GM19438 (cell line): ENCODE measurements at regions not wholly inside any gene's neighbourhood (a gene's known extent, or its start where the extent isn't known, plus 50 kb on each side); places are given as distances from the start of the nearest gene placed in this dataset.

Source experiments
- ATAC-seq: cut with Tn5 transposase; IDR thresholded peaks from one replicate; pipeline ENCODE4 v1.9.1; 2021; ENCODE audit warnings: low read depth; ENCODE audit not compliant: unreplicated experiment

DNA sequence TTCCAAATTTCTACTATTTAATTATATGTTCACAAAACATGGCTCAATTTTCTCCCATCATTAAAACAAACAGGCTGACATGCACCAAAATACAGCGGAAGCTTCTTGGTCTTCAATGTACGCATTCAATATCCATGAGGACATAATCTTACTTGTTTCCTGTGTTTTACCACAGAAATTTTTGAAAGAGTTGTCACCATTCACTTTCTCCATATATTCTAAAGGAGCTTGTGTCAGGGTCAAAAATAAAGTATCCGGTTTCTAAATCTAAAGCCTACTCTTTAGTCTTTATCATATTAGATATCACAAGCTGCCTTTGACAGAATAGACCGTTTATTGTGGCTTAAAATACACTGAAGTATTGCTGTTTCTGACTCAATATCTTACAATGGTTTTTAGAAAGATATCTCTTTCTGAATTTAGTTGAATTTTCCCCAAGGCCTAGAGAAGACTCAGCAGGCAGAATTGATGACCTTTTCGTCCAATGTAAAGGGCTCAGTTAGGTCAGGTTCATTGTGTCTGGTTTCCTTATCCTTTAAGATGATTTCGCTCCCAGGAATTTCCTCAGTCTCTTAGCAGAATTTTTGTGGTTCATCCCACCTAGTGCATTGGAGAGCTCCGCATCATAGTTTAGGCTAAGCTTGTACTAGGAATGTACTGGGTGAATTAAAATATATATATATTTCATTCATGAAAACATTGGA lies 717.2 kb downstream of the NCAM2 start:
- ATAC-seq = no peak

DNA sequence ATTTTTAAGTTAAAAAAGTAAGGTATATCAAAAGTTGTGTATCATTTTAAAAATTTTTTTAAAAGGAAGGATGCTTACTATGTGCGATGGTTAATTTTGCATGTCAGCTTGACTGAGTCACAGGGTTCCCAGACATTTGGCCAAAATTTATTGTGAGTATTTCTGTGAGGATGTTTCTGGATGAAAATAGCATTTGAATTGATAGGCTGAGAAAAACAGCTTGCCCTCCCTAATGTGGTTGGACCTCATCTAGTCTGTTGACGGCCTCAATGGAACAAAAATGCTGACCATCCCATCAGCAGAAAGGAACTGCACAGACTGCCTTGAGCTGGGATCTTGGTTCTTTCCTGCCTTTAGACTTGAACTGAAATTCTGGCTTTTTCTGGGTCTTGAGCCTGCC lies 724.5 kb downstream of the NCAM2 start:
- ATAC-seq = no peak

DNA sequence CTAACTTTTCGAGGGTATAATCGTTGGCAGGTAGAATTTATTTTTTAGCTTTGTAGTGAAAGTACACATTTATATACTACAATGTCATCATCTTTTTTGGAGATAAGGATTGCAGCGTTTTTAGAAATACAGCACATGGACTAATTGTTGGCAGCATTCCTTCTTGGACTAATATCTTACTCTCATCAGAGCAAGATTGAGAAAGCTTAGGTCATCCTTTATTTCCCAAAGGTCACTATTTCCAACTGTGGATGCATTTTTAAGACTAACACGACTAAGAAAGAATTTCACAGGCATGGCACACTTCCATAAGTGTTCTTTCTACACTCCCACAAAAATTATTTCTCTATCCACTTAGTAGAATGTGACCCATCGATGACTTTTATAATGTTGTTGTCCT lies 732.3 kb downstream of the NCAM2 start:
- no peak for ATAC-seq

- ATAC-seq = no peak
These were observed 733.4 kb downstream of the NCAM2 start for GRCh38 chr21:21731626-21732025.

DNA sequence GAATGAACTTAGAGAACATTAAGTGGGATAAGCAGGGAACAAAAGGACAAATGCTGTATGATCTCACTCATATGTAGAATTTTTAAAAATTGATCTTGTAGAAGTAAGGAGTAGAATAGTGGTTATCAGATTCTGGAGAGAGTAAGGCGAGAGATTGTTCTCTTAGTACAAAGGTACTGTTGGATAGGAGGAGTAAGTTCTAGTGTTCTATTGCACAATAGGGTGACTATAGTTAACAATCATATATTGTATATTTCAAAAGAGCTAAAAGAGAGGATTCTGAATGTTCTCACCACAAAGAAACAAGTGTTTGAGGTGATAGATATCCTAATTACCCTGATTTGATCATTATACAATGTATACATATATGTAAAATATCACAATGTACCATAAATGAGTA lies 735.9 kb downstream of the NCAM2 start:
- ATAC-seq = no peak

DNA sequence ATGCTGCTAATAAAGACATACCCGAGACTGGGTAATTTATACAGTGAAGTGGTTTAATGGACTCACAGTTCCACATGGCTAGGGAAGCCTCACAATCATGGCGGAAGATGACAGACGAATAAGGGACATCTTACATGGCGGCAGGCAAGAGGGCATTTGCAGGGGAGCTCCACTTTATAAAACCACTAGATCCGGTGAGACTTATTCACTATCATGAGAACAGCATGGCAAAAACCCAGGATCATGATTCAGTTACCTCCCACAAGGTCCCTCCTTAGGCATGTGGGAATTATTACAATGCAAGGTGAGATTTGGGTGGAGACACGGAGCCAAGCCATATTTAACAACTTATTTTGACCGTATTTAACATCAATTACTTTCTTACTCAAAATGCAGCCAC lies 739.0 kb downstream of the NCAM2 start:
- no peak for ATAC-seq

- no peak for ATAC-seq
These were observed 742.0 kb downstream of the NCAM2 start for GRCh38 chr21:21740207-21740606.

DNA sequence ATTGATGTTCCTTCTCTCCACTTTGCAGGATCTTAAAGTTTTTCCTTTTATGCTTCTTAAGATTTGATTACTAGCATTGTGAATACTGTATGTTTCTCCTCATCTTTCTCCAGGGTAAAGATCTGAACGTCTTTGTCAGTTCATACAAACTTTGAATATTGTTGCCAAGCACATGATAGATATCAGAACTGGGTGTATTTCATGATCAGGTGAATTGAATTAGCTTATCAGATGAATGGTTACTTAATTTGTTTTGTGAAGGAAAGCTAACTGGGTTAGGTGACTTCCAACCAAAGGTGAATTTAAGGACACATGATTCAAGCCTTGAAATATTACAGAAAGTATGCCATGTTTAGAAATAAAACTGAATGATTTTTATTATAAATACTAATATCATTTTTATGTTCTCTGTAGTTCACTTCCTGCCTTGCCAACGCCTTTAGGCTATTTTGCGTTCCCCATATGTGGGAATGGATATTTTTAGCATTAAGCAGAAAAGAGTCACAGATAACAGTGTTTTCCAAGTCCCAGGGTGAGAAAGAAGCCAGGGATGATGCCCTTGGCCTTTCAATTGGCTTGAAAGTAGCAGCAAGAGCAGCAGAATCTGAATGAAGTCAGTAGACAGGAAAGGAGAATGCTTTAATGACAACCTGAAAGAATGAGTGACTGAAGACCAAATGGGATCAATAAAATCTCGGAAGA lies 752.1 kb downstream of the NCAM2 start:
- ATAC-seq = no peak

DNA sequence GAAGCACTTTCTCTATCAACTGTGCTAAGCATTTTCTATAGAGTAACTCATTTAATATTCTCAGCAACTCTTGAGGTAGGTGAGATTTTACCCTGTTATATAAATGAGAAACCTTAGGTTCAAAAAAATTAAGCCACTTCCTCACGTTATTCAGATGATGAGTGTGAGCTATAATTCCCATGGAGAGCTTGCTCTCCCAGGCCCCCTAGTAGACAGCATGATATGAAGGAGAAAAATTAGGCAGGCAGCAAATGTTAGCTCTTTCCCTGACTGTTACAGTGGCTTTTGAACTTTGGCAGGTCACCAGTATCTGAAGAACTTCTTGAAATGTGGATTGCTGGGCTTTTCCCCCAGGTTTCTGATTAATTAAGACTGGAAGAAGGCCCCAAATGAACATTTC lies 753.1 kb downstream of the NCAM2 start:
- no peak for ATAC-seq

GRCh38 chr21:21762855-21763254 lies 764.6 kb downstream of the NCAM2 start:
- no peak for ATAC-seq

DNA sequence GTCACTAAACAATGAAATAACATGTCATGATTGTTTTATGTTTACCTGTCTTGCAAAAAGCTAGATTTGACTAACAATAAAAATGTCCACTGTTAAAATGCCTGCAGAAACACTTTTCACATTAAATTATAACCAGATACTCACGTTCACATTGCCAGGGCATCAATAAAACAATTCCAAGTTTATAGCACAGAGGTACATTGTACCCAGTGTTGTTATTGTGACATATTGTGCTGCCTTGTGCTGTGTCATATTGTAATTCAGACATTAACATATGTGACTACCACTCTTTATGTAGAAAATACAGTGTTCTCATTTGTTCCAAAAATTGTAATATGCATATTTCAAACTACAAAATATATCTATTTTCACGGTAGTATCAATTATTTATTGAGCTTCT lies 766.1 kb downstream of the NCAM2 start:
- ATAC-seq = no peak

- no peak for ATAC-seq
These were observed 769.1 kb downstream of the NCAM2 start for GRCh38 chr21:21767276-21767675.

- no peak for ATAC-seq
These were observed 790.4 kb downstream of the NCAM2 start for GRCh38 chr21:21788591-21788990.

GRCh38 chr21:21801921-21802320 lies 803.7 kb downstream of the NCAM2 start:
- no peak for ATAC-seq

DNA sequence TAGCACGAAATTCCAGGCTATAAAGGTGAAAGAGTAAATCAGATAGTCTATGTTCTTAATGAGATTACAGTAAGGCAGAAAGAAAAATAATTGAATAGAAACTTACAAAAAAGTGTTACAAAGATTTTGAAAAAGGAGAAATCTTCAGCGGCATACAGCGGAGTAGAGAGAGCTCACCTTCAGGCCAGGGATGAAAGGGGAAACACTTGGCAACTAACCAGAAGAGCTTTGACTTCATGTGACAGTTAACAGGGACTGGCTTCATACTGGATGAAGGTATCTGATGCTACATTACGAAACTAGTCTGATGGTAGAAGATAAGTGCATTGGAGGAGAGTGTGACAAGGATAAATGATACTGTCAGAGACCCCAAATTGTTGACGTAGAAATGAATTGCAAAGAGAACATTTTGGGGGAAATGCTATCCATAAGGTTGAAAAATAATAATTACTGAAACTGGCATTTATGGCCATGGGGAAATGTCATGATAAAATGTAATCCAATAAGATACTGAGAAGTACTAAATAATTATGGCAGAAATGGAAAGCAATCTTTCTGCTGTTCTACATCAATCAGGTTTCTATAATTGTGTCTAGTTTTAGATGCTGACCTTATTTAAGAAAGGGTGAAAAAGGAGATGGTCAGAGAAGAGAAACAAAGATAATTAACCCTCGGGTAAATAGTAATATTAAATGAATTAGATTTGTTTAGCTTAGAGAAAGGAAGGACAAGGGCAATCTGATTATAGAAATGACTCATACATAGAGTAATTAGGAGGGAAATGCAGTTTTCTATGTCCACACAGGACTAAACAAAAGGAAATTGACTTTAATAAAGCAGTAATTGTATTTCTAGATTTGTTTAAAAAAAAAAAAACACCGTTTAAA lies 808.7 kb downstream of the NCAM2 start:
- ATAC-seq = no peak

DNA sequence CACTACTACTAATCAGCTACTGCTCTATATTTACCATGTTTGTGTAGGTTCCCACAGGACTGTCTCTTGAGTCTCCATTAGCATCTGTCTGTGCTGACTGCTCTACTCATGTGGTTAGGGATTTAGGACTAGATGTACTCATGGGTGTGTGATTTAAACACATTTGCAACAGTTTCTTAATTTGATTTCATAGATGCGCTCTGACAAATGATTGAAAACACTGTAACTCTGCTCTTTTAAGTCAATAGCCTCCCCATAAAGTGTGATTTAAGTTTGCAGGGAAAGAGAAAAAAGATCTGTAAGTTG lies 809.3 kb downstream of the NCAM2 start:
- ATAC-seq = no peak

- no peak for ATAC-seq
These were observed 815.1 kb downstream of the NCAM2 start for GRCh38 chr21:21813289-21813688.

DNA sequence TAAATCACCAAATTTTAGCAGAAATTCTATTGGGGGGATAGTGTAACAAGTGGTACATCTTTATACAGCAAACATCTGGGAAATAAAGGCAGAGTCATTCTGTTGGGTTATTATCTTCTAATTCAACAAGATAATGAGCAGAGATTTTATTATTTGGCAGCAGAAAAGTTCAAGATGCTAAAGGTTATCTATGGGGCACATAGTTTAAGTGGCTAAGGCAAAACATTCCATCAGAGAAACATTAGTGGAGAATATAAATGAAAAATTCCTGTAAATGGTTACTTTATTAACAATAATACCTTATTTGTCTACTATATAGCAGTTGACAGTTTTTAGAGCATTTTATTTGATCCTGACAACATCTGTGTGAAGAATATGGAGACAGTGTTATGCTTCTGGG lies 815.7 kb downstream of the NCAM2 start:
- ATAC-seq = no peak

DNA sequence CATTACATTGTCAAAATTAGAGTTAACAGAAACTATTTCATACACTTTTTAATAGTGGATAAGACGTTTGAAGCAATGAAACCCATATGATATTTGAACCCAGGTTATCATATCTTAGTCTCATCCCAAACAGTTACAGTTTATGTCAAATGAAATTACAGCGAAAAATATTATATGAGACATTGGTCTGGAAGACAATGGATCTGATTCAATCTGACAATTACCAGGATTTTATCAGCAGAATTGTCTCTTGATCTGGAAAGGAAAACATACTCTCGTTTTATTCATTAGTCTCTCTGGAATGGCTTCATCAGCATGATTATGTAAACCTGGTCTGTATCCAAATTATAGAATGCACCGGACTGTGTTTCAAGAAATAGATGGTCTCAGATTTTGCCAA lies 818.6 kb downstream of the NCAM2 start:
- ATAC-seq = no peak

- no peak for ATAC-seq
These were observed 820.7 kb downstream of the NCAM2 start for GRCh38 chr21:21818898-21819297.

GRCh38 chr21:21828130-21828529 lies 829.9 kb downstream of the NCAM2 start:
- no peak for ATAC-seq

DNA sequence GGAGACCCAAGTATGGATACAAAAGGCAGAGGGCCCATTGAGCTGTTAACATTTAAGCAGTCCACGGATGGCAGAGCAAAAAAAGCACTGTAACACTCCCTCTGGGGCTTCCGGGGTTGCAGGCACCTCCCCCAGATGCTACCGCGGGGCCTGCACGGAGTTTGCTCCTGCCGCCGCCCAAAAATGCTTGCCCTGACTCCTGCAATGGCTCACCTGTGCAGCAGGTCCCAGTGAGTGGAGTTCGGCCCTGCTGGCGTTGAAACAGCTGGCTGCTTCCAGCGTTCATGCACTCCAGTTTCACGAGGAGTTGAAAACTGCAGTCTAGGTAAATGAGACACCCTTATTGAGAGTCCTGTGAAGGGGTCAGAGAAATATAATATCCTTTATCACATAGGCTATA lies 832.8 kb downstream of the NCAM2 start:
- no peak for ATAC-seq
